ENCODE measurements at regions not wholly inside any gene's neighbourhood (a gene's known extent, or its start where the extent isn't known, plus 50 kb on each side); places are given as distances from the start of the nearest gene placed in this dataset.

- no peak for DNase-seq (ENCODE audit: extremely low spot score in 2 of 2)
- Histone ChIP-seq H3K4me1 (peaks cover 7% of the 10 kb centered on the region), H3K36me3 (no peaks in the 10 kb centered on the region), H3K27me3 (no peaks in the 10 kb centered on the region), H3K27ac (no peak overlapping the region), H3K4me3 (no peak overlapping the region), H3K9me3 (no peaks in the 10 kb centered on the region)
- intact Hi-C loops (cut with DNase I): no loop called here
- TF ChIP-seq POLR2A (IDR thresholded peaks at IDR 0.05) (no peak), POLR2AphosphoS5 (IDR thresholded peaks at IDR 0.05; ENCODE audit: insufficient read depth in 1 of 2, low read depth in 1 of 2) (no peak)
- TF ChIP-seq, protein P1, sequence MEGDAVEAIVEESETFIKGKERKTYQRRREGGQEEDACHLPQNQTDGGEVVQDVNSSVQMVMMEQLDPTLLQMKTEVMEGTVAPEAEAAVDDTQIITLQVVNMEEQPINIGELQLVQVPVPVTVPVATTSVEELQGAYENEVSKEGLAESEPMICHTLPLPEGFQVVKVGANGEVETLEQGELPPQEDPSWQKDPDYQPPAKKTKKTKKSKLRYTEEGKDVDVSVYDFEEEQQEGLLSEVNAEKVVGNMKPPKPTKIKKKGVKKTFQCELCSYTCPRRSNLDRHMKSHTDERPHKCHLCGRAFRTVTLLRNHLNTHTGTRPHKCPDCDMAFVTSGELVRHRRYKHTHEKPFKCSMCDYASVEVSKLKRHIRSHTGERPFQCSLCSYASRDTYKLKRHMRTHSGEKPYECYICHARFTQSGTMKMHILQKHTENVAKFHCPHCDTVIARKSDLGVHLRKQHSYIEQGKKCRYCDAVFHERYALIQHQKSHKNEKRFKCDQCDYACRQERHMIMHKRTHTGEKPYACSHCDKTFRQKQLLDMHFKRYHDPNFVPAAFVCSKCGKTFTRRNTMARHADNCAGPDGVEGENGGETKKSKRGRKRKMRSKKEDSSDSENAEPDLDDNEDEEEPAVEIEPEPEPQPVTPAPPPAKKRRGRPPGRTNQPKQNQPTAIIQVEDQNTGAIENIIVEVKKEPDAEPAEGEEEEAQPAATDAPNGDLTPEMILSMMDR (IDR thresholded peaks at IDR 0.05): no peak
Observed at GRCh38 chr7:132034748-132035416, 478.5 kb upstream of the PODXL start.

DNA sequence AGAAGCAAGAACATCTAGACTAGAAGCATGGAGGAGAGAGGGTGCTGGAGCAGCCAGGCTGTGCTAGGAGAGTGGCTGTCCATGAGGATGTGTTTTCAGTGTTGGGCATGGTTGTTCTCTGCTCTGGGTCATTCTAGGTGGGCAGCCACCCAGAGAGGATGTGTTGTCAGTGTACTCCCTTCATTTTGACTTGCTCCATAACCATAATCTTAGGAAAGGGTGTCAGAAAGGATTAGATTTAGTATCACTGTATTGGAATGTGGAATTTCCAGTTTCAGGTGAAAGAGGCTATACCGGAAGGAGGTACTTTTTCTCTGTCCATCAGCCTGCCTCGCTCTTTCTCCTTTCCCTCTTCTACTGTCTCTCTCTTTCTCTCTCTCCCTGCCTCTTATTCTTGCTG is 474.5 kb upstream of the PODXL start:
- Histone ChIP-seq H3K27ac (no peak overlapping the region), H3K36me3 (no peaks in the 10 kb centered on the region), H3K4me3 (no peak overlapping the region), H3K27me3 (no peaks in the 10 kb centered on the region), H3K9me3 (no peaks in the 10 kb centered on the region), H3K4me1 (peaks cover 9% of the 10 kb centered on the region)
- TF ChIP-seq POLR2AphosphoS5 (IDR thresholded peaks at IDR 0.05; ENCODE audit: insufficient read depth in 1 of 2, low read depth in 1 of 2) (no peak), POLR2A (IDR thresholded peaks at IDR 0.05) (no peak)
- TF ChIP-seq, protein P1 (IDR thresholded peaks at IDR 0.05): no peak
- intact Hi-C loops (cut with DNase I): no loop called here
- no peak for DNase-seq (ENCODE audit: extremely low spot score in 2 of 2)

- no peak overlapping the region for H3K4me3 ChIP-seq
- no peaks in the 10 kb centered on the region for H3K27me3 ChIP-seq
- no peaks in the 10 kb centered on the region for H3K9me3 ChIP-seq
- H3K36me3 ChIP-seq: no peaks in the 10 kb centered on the region
- no peak overlapping the region for H3K27ac ChIP-seq
- intact Hi-C loops (cut with DNase I): no loop called here
- DNase-seq (ENCODE audit: extremely low spot score in 2 of 2): no peak
- H3K4me1 ChIP-seq: peaks cover 9% of the 10 kb centered on the region
- TF ChIP-seq, protein P1 (IDR thresholded peaks at IDR 0.05): no peak
- TF ChIP-seq POLR2A (IDR thresholded peaks at IDR 0.05): no peak
- TF ChIP-seq POLR2AphosphoS5 (IDR thresholded peaks at IDR 0.05; ENCODE audit: insufficient read depth in 1 of 2, low read depth in 1 of 2): no peak
Observed at GRCh38 chr7:132030086-132030568, 473.7 kb upstream of the PODXL start.

DNA sequence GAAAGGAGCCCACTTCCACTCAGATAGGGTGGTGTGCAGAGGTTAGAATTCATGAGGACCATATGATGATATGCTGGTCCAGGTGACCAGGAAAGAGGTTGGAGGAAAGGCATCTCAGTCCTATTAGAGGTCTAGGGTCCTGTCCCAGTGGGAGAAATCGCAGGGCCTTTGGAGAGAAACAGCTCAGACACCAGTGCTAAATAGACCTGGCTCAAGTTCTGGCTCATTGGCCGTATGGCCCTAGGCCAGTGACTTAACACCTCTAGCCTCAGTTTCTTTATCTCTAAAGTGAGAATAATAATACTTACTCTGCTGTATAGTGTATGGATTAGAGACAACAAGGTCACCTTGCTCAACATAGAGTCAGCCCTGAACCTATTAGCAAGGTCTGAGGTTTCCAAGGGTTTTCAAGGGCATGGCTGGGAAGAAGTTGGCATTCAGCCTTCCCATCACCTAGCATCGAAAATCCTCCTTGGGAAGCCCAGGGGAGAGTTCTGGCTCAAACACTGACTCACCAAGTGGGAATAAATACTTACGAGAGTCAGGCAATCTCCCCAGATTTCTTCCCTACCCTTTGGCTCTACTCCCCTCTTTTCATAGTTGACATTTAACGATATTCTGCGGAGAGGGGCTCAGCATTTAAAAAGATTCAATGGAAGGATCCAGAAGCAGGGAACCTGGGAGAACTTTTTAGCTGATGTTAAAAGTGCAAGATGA is 473.1 kb upstream of the PODXL start:
- Histone ChIP-seq H3K4me3 (no peak overlapping the region), H3K27ac (no peak overlapping the region), H3K9me3 (no peaks in the 10 kb centered on the region), H3K36me3 (no peaks in the 10 kb centered on the region), H3K4me1 (peaks cover 9% of the 10 kb centered on the region), H3K27me3 (no peaks in the 10 kb centered on the region)
- TF ChIP-seq POLR2AphosphoS5 (IDR thresholded peaks at IDR 0.05; ENCODE audit: insufficient read depth in 1 of 2, low read depth in 1 of 2): no peak
- TF ChIP-seq POLR2A (IDR thresholded peaks at IDR 0.05): no peak
- TF ChIP-seq, protein P1 (IDR thresholded peaks at IDR 0.05): no peak
- no peak for DNase-seq (ENCODE audit: extremely low spot score in 2 of 2)
- intact Hi-C loops (cut with DNase I): no loop called here

Data from vagina (tissue), 2 donors.